GM12878 (cell line): ENCODE measurements at regions not wholly inside any gene's neighbourhood (a gene's known extent, or its start where the extent isn't known, plus 50 kb on each side); places are given as distances from the start of the nearest gene placed in this dataset.
"Not testable (repeated sequence)": the region's sequence is repeated elsewhere in the genome, so short reads cannot be mapped to it uniquely, and the experiment has no call there.

Experiments
- ETV6 ChIP-seq, 2 experiments: fragments of 450-650 bp in 1 of 2; IDR thresholded peaks in 1 of 2; conservative IDR thresholded peaks in 1 of 2; 2 replicates each; pipeline ENCODE4 v1.6.1; 2014; ENCODE audit warnings: antibody characterized with exemption in 1 of 2, borderline replicate concordance in 1 of 2, low read depth in 1 of 2, mild to moderate bottlenecking in 1 of 2, moderate library complexity in 1 of 2
- POLR2A ChIP-seq: IDR thresholded peaks from 2 replicates; pipeline ENCODE4 v1.6.1; 2011; ENCODE audit warnings: low read depth, mild to moderate bottlenecking, low read length
- POLR2AphosphoS5 ChIP-seq: IDR thresholded peaks from 2 replicates; pipeline ENCODE4 v1.6.1; 2011; ENCODE audit warnings: mild to moderate bottlenecking, low read length, inconsistent platforms
- SIN3A ChIP-seq: IDR thresholded peaks from 2 replicates; pipeline ENCODE4 v1.6.1; 2012; ENCODE audit warnings: low read depth, low read length, improper control_type of control experiment
- SPI1 ChIP-seq: IDR thresholded peaks from 2 replicates; pipeline ENCODE4 v1.6.1; 2011; ENCODE audit warnings: low read depth, mild to moderate bottlenecking, low read length, moderate library complexity, borderline replicate concordance; ENCODE audit not compliant: insufficient read depth
- SRF ChIP-seq, 2 experiments: IDR thresholded peaks; 2 replicates each; pipeline ENCODE4 v1.6.1; 2011; ENCODE audit warnings: low read depth in 2 of 2, low read length in 2 of 2, mild to moderate bottlenecking in 1 of 2, moderate library complexity in 1 of 2
- TBL1XR1 ChIP-seq: IDR thresholded peaks from 2 replicates; pipeline ENCODE4 v1.6.1; 2012; ENCODE audit warnings: low read depth, low read length, improper control_type of control experiment
- ZNF384 ChIP-seq: IDR thresholded peaks from 2 replicates; pipeline ENCODE4 v1.6.1; 2012; ENCODE audit warnings: low read depth, mild to moderate bottlenecking, low read length, improper control_type of control experiment, borderline replicate concordance
- ZSCAN29 ChIP-seq: fragments of 450-650 bp; IDR thresholded peaks from 2 replicates; pipeline ENCODE4 v1.6.1; 2017; ENCODE audit warnings: mild to moderate bottlenecking, moderate library complexity
- TF ChIP-seq, protein P1 (sequence below): fragments of 450-650 bp; IDR thresholded peaks from 2 replicates; pipeline ENCODE4 v1.6.1; 2017; ENCODE audit warnings: mild to moderate bottlenecking, moderate library complexity
- TF ChIP-seq, protein P2 (sequence below): IDR thresholded peaks from 2 replicates; pipeline ENCODE4 v1.6.1; 2012; ENCODE audit warnings: low read depth, low read length, improper control_type of control experiment
- TF ChIP-seq, protein P3 (sequence below): IDR thresholded peaks from 2 replicates; pipeline ENCODE4 v1.6.1; 2012; ENCODE audit warnings: mild to moderate bottlenecking, low read depth, low read length
- TF ChIP-seq, protein P4 (sequence below), 3 experiments: IDR thresholded peaks in 2 of 3; conservative IDR thresholded peaks in 1 of 3; 2 replicates each; pipeline ENCODE4 v1.5.1; 2011; ENCODE audit warnings: low read depth in 3 of 3, low read length in 3 of 3, mild to moderate bottlenecking in 3 of 3, control low read depth in 2 of 3, moderate library complexity in 2 of 3, inconsistent platforms in 1 of 3, mixed read lengths in 1 of 3; ENCODE audit not compliant: control insufficient read depth in 2 of 3, insufficient read depth in 1 of 3; ENCODE audit errors: extremely low read depth in 1 of 3

DNA sequence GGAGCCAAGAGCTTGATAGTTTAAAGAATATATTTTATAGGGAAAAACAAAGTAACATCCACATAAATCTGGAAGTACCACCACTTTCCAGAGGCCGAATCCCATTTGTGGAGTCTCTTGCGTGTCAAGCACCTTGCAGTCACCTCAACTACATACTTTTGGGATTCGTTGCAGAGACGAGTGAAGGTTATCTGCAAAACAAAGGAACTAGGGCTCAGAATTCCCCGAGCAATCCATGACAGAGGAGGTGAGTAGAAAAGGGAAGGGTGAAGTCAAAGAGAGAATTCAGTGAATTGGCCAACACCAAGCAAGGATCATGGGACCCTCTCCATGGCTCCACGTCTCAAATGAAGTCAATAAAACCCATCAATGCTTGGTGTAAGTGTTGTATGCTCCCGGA lies 80.3 kb downstream of the UNC93B1 start:
- not testable (repeated sequence) for TF ChIP-seq POLR2AphosphoS5; SRF (IDR thresholded peaks at IDR 0.05; ENCODE audit: low read depth in 2 of 2, low read length in 2 of 2); ZNF384; ETV6 (conservative IDR thresholded peaks at IDR 0.05 in 1 of 2, IDR thresholded peaks at IDR 0.05 in 1 of 2; ENCODE audit: borderline replicate concordance in 1 of 2, low read depth in 1 of 2); SIN3A; ZSCAN29; SPI1; POLR2A; TBL1XR1
- TF ChIP-seq, protein P1, sequence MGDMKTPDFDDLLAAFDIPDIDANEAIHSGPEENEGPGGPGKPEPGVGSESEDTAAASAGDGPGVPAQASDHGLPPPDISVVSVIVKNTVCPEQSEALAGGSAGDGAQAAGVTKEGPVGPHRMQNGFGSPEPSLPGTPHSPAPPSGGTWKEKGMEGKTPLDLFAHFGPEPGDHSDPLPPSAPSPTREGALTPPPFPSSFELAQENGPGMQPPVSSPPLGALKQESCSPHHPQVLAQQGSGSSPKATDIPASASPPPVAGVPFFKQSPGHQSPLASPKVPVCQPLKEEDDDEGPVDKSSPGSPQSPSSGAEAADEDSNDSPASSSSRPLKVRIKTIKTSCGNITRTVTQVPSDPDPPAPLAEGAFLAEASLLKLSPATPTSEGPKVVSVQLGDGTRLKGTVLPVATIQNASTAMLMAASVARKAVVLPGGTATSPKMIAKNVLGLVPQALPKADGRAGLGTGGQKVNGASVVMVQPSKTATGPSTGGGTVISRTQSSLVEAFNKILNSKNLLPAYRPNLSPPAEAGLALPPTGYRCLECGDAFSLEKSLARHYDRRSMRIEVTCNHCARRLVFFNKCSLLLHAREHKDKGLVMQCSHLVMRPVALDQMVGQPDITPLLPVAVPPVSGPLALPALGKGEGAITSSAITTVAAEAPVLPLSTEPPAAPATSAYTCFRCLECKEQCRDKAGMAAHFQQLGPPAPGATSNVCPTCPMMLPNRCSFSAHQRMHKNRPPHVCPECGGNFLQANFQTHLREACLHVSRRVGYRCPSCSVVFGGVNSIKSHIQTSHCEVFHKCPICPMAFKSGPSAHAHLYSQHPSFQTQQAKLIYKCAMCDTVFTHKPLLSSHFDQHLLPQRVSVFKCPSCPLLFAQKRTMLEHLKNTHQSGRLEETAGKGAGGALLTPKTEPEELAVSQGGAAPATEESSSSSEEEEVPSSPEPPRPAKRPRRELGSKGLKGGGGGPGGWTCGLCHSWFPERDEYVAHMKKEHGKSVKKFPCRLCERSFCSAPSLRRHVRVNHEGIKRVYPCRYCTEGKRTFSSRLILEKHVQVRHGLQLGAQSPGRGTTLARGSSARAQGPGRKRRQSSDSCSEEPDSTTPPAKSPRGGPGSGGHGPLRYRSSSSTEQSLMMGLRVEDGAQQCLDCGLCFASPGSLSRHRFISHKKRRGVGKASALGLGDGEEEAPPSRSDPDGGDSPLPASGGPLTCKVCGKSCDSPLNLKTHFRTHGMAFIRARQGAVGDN = not testable (repeated sequence)
- TF ChIP-seq, protein P2, sequence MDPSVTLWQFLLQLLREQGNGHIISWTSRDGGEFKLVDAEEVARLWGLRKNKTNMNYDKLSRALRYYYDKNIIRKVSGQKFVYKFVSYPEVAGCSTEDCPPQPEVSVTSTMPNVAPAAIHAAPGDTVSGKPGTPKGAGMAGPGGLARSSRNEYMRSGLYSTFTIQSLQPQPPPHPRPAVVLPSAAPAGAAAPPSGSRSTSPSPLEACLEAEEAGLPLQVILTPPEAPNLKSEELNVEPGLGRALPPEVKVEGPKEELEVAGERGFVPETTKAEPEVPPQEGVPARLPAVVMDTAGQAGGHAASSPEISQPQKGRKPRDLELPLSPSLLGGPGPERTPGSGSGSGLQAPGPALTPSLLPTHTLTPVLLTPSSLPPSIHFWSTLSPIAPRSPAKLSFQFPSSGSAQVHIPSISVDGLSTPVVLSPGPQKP = not testable (repeated sequence)
- TF ChIP-seq, protein P3, sequence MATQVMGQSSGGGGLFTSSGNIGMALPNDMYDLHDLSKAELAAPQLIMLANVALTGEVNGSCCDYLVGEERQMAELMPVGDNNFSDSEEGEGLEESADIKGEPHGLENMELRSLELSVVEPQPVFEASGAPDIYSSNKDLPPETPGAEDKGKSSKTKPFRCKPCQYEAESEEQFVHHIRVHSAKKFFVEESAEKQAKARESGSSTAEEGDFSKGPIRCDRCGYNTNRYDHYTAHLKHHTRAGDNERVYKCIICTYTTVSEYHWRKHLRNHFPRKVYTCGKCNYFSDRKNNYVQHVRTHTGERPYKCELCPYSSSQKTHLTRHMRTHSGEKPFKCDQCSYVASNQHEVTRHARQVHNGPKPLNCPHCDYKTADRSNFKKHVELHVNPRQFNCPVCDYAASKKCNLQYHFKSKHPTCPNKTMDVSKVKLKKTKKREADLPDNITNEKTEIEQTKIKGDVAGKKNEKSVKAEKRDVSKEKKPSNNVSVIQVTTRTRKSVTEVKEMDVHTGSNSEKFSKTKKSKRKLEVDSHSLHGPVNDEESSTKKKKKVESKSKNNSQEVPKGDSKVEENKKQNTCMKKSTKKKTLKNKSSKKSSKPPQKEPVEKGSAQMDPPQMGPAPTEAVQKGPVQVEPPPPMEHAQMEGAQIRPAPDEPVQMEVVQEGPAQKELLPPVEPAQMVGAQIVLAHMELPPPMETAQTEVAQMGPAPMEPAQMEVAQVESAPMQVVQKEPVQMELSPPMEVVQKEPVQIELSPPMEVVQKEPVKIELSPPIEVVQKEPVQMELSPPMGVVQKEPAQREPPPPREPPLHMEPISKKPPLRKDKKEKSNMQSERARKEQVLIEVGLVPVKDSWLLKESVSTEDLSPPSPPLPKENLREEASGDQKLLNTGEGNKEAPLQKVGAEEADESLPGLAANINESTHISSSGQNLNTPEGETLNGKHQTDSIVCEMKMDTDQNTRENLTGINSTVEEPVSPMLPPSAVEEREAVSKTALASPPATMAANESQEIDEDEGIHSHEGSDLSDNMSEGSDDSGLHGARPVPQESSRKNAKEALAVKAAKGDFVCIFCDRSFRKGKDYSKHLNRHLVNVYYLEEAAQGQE = not testable (repeated sequence)
- TF ChIP-seq, protein P4, sequence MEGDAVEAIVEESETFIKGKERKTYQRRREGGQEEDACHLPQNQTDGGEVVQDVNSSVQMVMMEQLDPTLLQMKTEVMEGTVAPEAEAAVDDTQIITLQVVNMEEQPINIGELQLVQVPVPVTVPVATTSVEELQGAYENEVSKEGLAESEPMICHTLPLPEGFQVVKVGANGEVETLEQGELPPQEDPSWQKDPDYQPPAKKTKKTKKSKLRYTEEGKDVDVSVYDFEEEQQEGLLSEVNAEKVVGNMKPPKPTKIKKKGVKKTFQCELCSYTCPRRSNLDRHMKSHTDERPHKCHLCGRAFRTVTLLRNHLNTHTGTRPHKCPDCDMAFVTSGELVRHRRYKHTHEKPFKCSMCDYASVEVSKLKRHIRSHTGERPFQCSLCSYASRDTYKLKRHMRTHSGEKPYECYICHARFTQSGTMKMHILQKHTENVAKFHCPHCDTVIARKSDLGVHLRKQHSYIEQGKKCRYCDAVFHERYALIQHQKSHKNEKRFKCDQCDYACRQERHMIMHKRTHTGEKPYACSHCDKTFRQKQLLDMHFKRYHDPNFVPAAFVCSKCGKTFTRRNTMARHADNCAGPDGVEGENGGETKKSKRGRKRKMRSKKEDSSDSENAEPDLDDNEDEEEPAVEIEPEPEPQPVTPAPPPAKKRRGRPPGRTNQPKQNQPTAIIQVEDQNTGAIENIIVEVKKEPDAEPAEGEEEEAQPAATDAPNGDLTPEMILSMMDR (IDR thresholded peaks at IDR 0.05 in 2 of 3, conservative IDR thresholded peaks at IDR 0.05 in 1 of 3; ENCODE audit: control insufficient read depth in 2 of 3, extremely low read depth in 1 of 3, insufficient read depth in 1 of 3, low read depth in 3 of 3, low read length in 3 of 3) = not testable (repeated sequence)
